HG02623 (cell line): ENCODE measurements at regions not wholly inside any gene's neighbourhood (a gene's known extent, or its start where the extent isn't known, plus 50 kb on each side); places are given as distances from the start of the nearest gene placed in this dataset.

Experiments
- ATAC-seq: cut with Tn5 transposase; IDR thresholded peaks from one replicate; pipeline ENCODE4 v1.9.1; 2021; ENCODE audit warnings: moderate library complexity; ENCODE audit not compliant: unreplicated experiment

DNA sequence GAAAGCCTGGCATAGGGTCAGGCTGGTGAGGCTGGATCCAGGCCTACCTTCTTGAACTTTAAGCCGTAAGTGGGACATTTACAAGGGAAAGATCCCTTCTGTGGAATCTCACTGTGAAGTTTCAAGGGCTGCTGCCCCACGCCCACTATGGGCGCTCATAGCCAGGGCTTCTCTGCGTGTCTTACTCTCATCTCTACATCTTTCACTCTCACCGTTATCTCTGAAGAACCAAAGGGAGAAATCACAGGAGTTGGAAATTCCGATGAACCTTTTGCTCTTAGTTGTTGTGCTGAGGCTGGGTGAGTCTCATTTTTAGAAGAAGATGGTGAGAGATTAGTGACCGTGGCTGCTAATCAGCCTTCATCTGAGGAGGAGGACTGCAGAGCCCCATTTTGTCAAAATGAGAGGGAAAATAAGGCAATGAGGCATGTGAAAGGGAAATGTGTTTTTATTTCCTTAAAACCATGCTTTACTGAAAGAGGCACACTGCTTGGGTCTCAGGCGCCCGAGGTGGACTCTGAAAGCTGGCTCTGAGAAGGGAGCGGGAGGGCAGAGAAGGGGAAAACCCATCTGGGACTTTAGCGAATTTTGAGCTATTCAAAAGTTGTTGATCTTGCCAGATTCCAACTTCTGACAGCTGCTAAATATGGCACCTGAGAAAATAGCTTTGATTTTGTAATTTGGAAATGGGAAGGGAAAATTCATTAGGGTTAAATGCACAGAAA, 301.5 kb downstream of the CLIC5 start:
- ATAC-seq = no peak
